Stimulated activated CD8-positive, alpha-beta memory T cell treated with anti-CD3 and anti-CD28 coated beads, Interleukin-12 subunit alpha, Interleukin-12 subunit beta, amount 100 ng/mL, for 4 hours (primary cell): ENCODE measurements at regions not wholly inside any gene's neighbourhood (a gene's known extent, or its start where the extent isn't known, plus 50 kb on each side); places are given as distances from the start of the nearest gene placed in this dataset.

Source experiments
- DNase-seq: peaks from one replicate; pipeline ENCODE4 v3.0.0-alpha.2; 2020; ENCODE audit warnings: low read depth

GRCh38 chr20:2237059-2237458 lies 58.7 kb upstream of the TGM3 start:
- no peak for DNase-seq

- no peak for DNase-seq
These were observed 57.2 kb upstream of the TGM3 start for GRCh38 chr20:2238601-2239000.

- no peak for DNase-seq
These were observed 55.0 kb upstream of the TGM3 start for GRCh38 chr20:2240835-2241234.

- DNase-seq, result no peak
These were observed 53.1 kb upstream of the TGM3 start for GRCh38 chr20:2242678-2243077.

- no peak for DNase-seq
These were observed 51.3 kb upstream of the TGM3 start for GRCh38 chr20:2244523-2244922.

GRCh38 chr20:2244993-2245392 lies 50.8 kb upstream of the TGM3 start:
- DNase-seq, result no peak

GRCh38 chr20:2245637-2246036 lies 50.2 kb upstream of the TGM3 start:
- DNase-seq, result no peak
